GM06990 (cell line): ENCODE measurements at regions not wholly inside any gene's neighbourhood (a gene's known extent, or its start where the extent isn't known, plus 50 kb on each side); places are given as distances from the start of the nearest gene placed in this dataset.

Source experiments
- DNase-seq: peaks from one replicate; pipeline ENCODE4 v3.0.0-alpha.2; 2011; ENCODE audit not compliant: insufficient read length; ENCODE audit errors: extremely low read depth
- H3K27me3 ChIP-seq: replicated peaks from 2 replicates; pipeline ENCODE4 v1.6.0; 2011; ENCODE audit warnings: low read length; ENCODE audit not compliant: control insufficient read depth, insufficient read depth
- H3K36me3 ChIP-seq: 2 replicates; pipeline ENCODE4 v1.5.1; 2011; ENCODE audit warnings: low read length; ENCODE audit not compliant: control insufficient read depth, insufficient read depth
- H3K4me3 ChIP-seq: replicated peaks from 2 replicates; pipeline ENCODE4 v1.5.1; 2011; ENCODE audit warnings: low read depth, mild to moderate bottlenecking, control low read depth, low read length
- TF ChIP-seq, protein P1 (sequence below): IDR thresholded peaks from 2 replicates; pipeline ENCODE4 v1.5.1; 2011; ENCODE audit warnings: low read length, control low read depth, mild to moderate bottlenecking, inconsistent platforms; ENCODE audit not compliant: insufficient read depth, poor library complexity, severe bottlenecking

DNA sequence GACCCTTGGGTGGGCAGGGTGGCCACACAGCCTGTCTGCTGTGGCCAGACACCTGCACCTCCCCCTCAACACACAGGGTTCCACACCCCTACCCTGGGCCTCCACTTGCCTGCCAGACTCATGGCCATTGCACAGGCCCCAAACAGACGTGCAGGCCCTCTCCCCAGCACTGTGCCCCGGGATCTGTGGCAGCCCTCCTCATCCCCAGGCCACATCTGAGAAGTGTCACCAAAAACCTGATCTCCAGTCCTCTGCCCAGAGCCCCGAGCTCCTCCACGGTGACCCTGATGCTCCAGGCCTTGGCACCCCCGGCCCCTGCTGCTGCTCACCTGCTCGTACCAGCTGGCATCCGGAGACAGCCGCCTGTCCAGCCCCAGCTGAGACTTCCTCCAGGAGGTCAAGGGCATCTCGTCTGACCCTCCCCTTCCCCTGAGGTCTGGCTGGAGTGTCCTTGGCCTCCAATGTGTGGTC, 160.1 kb downstream of the DLL1 start:
- Histone ChIP-seq H3K4me3 (no peak overlapping the region), H3K36me3 (no peaks in the 10 kb centered on the region), H3K27me3 (no peaks in the 10 kb centered on the region)
- DNase-seq: no peak
- TF ChIP-seq, protein P1, sequence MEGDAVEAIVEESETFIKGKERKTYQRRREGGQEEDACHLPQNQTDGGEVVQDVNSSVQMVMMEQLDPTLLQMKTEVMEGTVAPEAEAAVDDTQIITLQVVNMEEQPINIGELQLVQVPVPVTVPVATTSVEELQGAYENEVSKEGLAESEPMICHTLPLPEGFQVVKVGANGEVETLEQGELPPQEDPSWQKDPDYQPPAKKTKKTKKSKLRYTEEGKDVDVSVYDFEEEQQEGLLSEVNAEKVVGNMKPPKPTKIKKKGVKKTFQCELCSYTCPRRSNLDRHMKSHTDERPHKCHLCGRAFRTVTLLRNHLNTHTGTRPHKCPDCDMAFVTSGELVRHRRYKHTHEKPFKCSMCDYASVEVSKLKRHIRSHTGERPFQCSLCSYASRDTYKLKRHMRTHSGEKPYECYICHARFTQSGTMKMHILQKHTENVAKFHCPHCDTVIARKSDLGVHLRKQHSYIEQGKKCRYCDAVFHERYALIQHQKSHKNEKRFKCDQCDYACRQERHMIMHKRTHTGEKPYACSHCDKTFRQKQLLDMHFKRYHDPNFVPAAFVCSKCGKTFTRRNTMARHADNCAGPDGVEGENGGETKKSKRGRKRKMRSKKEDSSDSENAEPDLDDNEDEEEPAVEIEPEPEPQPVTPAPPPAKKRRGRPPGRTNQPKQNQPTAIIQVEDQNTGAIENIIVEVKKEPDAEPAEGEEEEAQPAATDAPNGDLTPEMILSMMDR: no peak

DNA sequence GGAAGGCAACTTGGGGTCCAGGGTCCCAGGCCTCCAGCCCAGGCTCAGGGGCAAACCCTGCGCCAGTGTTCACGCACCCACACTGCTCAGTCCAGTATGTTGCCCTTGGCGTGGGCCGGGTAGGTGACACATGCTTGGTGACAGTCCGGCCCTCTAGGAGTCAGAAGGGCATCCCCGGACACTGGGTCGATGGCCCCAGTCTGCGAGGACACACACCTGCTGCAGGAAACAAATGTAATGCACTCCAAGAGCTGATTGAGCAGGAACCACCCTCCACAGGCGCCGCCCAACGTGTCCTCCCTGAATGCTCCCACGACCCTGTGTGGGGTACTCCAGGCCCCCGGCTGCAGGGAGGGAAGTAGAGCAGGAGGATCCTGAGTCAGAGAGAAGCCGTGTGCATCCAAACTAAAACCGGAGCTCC, 160.7 kb downstream of the DLL1 start:
- TF ChIP-seq, protein P1: no peak
- Histone ChIP-seq H3K27me3 (no peaks in the 10 kb centered on the region), H3K4me3 (no peak overlapping the region), H3K36me3 (no peaks in the 10 kb centered on the region)
- no peak for DNase-seq

DNA sequence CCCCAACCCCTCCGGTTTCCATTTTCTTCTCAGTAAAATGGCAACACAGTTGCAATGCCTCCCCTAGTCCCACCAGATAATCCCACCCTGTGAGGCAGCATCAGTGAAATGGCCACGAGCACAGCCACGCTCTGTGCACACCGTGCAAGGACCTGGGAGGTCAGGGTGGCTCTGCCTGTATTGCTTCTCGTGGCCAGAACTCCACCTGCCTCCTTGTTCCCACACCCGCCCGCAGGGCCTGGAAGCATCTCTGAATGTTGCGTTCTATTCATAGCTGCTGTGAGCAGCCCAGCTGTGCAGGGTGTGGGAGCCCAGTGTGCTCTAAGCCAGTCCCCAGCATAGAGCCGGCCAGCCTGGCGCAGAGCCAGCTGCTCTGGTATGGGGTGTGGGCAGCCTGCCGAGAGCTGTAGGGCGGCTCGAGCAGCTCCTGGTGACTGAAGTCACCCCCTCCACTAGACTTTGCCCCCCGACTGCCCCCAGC, 161.1 kb downstream of the DLL1 start:
- DNase-seq: no peak
- H3K27me3 ChIP-seq: no peaks in the 10 kb centered on the region
- TF ChIP-seq, protein P1: no peak

DNA sequence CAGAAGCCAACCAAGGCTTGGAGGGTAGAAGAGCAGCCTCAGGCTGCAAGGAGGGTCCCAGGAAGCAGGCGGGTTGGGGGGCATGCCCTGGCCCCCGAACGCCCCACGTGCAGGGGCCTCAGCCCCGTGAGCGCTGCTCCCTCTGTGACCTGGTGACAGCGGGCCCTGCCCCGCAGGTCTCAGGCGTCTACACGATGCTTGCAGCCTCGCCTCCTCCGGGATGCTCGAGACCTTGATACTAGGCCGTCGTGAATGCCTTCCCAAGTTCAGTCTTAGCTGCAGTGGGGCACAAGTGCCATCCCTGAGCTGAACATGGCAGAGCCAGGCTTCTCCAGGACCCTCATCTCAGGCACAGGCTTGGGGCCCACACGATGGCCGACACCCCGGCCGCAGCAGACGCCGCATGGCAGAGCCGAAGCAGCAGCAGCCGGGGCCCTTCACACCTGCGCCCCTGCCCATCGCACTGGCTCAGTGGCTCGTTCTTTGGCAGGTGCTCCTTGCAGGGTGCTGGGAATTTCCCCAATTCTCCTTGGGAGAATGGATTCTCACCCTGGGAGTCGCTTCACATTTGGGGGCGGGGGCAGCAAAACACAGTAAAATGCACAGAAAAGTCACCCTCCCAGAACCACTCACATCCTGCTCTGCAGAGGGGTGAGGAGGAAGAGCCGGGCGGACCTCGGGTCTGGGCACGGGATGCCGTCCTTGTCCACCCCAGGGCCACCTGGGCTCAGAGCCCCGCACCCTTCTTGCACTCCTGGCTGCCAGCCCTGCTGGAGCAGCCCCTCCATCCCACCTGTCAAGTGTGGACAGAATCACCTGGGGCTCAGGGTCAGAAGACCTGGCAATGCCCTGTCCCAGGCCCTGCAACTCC, 161.8 kb downstream of the DLL1 start:
- Histone ChIP-seq H3K36me3 (no peaks in the 10 kb centered on the region), H3K27me3 (no peaks in the 10 kb centered on the region), H3K4me3 (no peak overlapping the region)
- TF ChIP-seq, protein P1: no peak
- no peak for DNase-seq

More for the DNA sequence above, 161.1 kb downstream of the DLL1 start:
- H3K4me3 ChIP-seq: no peak overlapping the region
- H3K36me3 ChIP-seq: no peaks in the 10 kb centered on the region

DNA sequence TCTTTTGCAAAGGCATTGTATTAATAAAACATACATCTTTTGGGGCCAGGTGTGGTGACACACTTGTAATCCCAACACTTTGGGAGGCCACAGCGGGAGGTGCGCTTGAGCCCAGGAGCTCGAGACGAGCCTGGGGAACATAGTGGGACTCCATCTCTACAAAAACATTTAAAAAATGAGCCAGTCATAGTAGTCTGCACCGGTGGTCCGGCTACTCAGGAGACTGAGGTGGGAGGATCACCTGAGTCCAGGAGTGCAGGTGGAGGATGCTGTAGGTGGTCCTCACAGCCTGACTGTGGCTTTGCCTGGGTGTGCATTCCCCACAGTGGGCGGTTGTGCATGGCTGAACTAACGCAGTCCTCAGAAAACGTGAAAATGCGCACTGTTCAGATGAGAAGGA, 162.5 kb downstream of the DLL1 start:
- H3K4me3 ChIP-seq: no peak overlapping the region
- no peaks in the 10 kb centered on the region for H3K36me3 ChIP-seq
- TF ChIP-seq, protein P1: no peak
- H3K27me3 ChIP-seq: no peaks in the 10 kb centered on the region
- no peak for DNase-seq

DNA sequence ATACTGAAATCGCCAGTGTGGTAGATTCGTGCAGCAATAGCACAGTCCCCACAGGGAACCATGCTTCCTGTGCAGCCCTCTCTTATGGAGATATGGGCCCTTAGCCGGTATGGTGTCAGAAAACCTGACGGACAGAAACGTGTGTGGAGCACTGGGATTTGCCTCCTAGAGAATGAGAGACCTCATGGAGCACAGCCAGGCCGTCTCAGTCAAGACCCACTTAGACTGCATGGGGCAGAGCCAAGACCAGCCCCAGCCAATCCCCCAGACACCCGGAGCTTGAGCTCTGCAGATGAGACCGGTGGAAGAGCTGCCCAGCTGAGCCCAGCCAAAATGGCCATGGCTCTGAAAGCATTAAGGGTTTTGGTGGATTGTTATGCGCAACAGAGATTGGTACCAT, 163.7 kb downstream of the DLL1 start:
- DNase-seq: no peak
- TF ChIP-seq, protein P1: no peak
- no peaks in the 10 kb centered on the region for H3K36me3 ChIP-seq
- no peak overlapping the region for H3K4me3 ChIP-seq
- no peaks in the 10 kb centered on the region for H3K27me3 ChIP-seq
